Astrocyte of the cerebellum (primary cell): ENCODE measurements at regions not wholly inside any gene's neighbourhood (a gene's known extent, or its start where the extent isn't known, plus 50 kb on each side); places are given as distances from the start of the nearest gene placed in this dataset.
"Not testable (repeated sequence)": the region's sequence is repeated elsewhere in the genome, so short reads cannot be mapped to it uniquely, and the experiment has no call there.

Source experiments
- DNase-seq: peaks from one replicate; pipeline ENCODE4 v3.0.0-alpha.2; 2011; ENCODE audit warnings: low read depth
- H3K4me3 ChIP-seq: 2 replicates; pipeline ENCODE4 v1.5.1; 2011; ENCODE audit warnings: mild to moderate bottlenecking, low read depth, low read length, moderate library complexity
- CTCF ChIP-seq: IDR thresholded peaks from 2 replicates; pipeline ENCODE4 v1.5.1; 2012; ENCODE audit warnings: low read length, low read depth, moderate library complexity, mild to moderate bottlenecking; ENCODE audit errors: missing control alignments
- in situ Hi-C: cut with HindIII; loops from 2 replicates; pipeline ENCODE4 v1.10.0; 2017; ENCODE audit warnings: low sequenced_read_pairs

GRCh38 chr12:131389054-131390013 lies 321.6 kb upstream of the SFSWAP start:
- no peak for DNase-seq
- no peak for TF ChIP-seq CTCF
- in situ Hi-C loops = no loop called here
- no peak overlapping the region for H3K4me3 ChIP-seq

GRCh38 chr12:131390412-131391334 lies 320.2 kb upstream of the SFSWAP start:
- in situ Hi-C loops = no loop called here
- no peak overlapping the region for H3K4me3 ChIP-seq
- TF ChIP-seq CTCF = no peak
- no peak for DNase-seq

- DNase-seq = no peak
- in situ Hi-C loops = no loop called here
- H3K4me3 ChIP-seq = no peak overlapping the region
- no peak for TF ChIP-seq CTCF
Measured at GRCh38 chr12:131391399-131391798, 319.5 kb upstream of the SFSWAP start.

- H3K4me3 ChIP-seq, in situ Hi-C loops, DNase-seq: not testable (repeated sequence)
Measured at GRCh38 chr12:131394752-131395151, 316.1 kb upstream of the SFSWAP start.

GRCh38 chr12:131395209-131395684 lies 315.6 kb upstream of the SFSWAP start:
- DNase-seq, in situ Hi-C loops, H3K4me3 ChIP-seq: not testable (repeated sequence)

- TF ChIP-seq CTCF = no peak
- DNase-seq = no peak
- H3K4me3 ChIP-seq = no peak overlapping the region
- in situ Hi-C loops = no loop called here
Measured at GRCh38 chr12:131395971-131396573, 314.8 kb upstream of the SFSWAP start.

GRCh38 chr12:131397493-131398181 lies 313.3 kb upstream of the SFSWAP start:
- H3K4me3 ChIP-seq = no peak overlapping the region
- DNase-seq = no peak
- no peak for TF ChIP-seq CTCF
- in situ Hi-C loops = no loop called here
